ENCODE measurements at regions not wholly inside any gene's neighbourhood (a gene's known extent, or its start where the extent isn't known, plus 50 kb on each side); places are given as distances from the start of the nearest gene placed in this dataset.

- no peak for ATAC-seq (ENCODE audit: insufficient number of reproducible peaks, low FRiP score, low read depth)
- H3K9me3 ChIP-seq: no peaks in the 10 kb centered on the region
- no peak for TF ChIP-seq CTCF (IDR thresholded peaks at IDR 0.05)
Measured at GRCh38 chr11:127993281-127993680, 594.1 kb downstream of the ETS1 start.

GRCh38 chr11:127986073-127986472 lies 601.3 kb downstream of the ETS1 start:
- DNase-seq (ENCODE audit: low spot score) (no peak), ATAC-seq (ENCODE audit: insufficient number of reproducible peaks, low FRiP score, low read depth) (no peak)
- TF ChIP-seq CTCF (IDR thresholded peaks at IDR 0.05): no peak
- no peaks in the 10 kb centered on the region for H3K36me3 ChIP-seq
- no peaks in the 10 kb centered on the region for H3K4me1 ChIP-seq (ENCODE audit: control insufficient read depth in 1 of 2, low read depth in 2 of 2)
- no peaks in the 10 kb centered on the region for H3K27me3 ChIP-seq (replicated peaks; ENCODE audit: insufficient read depth)
- H3K27ac ChIP-seq: no peak overlapping the region
- no peaks in the 10 kb centered on the region for H3K9me3 ChIP-seq
- no peak overlapping the region for H3K4me3 ChIP-seq

More at GRCh38 chr11:127993281-127993680, 594.1 kb downstream of the ETS1 start:
- no peak overlapping the region for H3K4me3 ChIP-seq
- no peaks in the 10 kb centered on the region for H3K27me3 ChIP-seq (replicated peaks; ENCODE audit: insufficient read depth)
- no peak for DNase-seq (ENCODE audit: low spot score)
- peaks cover 0 to 29% of the 10 kb centered on the region in 2 donors for H3K4me1 ChIP-seq (ENCODE audit: control insufficient read depth in 1 of 2, low read depth in 2 of 2)
- no peak overlapping the region for H3K27ac ChIP-seq
- no peaks in the 10 kb centered on the region for H3K36me3 ChIP-seq

- no peak overlapping the region for H3K4me3 ChIP-seq
- H3K36me3 ChIP-seq: no peaks in the 10 kb centered on the region
- no peak for DNase-seq (ENCODE audit: low spot score)
- no peaks in the 10 kb centered on the region for H3K27me3 ChIP-seq (replicated peaks; ENCODE audit: insufficient read depth)
- TF ChIP-seq CTCF (IDR thresholded peaks at IDR 0.05): no peak
- peaks cover 4% of the 10 kb centered on the region for H3K9me3 ChIP-seq
- H3K4me1 ChIP-seq (ENCODE audit: control insufficient read depth in 1 of 2, low read depth in 2 of 2): no peaks in the 10 kb centered on the region
- no peak overlapping the region for H3K27ac ChIP-seq
- no peak for ATAC-seq (ENCODE audit: insufficient number of reproducible peaks, low FRiP score, low read depth)
Measured at GRCh38 chr11:127972816-127973215, 614.5 kb downstream of the ETS1 start.

GRCh38 chr11:127971448-127971847 lies 615.9 kb downstream of the ETS1 start:
- H3K27ac ChIP-seq: no peak overlapping the region
- no peaks in the 10 kb centered on the region for H3K27me3 ChIP-seq (replicated peaks; ENCODE audit: insufficient read depth)
- DNase-seq (ENCODE audit: low spot score): no peak
- H3K36me3 ChIP-seq: no peaks in the 10 kb centered on the region
- no peak overlapping the region for H3K4me3 ChIP-seq
- H3K9me3 ChIP-seq: peaks cover 4% of the 10 kb centered on the region
- no peak for ATAC-seq (ENCODE audit: insufficient number of reproducible peaks, low FRiP score, low read depth)
- TF ChIP-seq CTCF (IDR thresholded peaks at IDR 0.05): no peak
- H3K4me1 ChIP-seq (ENCODE audit: control insufficient read depth in 1 of 2, low read depth in 2 of 2): no peaks in the 10 kb centered on the region

GRCh38 chr11:127966821-127967220 lies 620.5 kb downstream of the ETS1 start:
- Histone ChIP-seq H3K27me3 (replicated peaks; ENCODE audit: insufficient read depth) (no peaks in the 10 kb centered on the region), H3K9me3 (no peaks in the 10 kb centered on the region), H3K4me3 (no peak overlapping the region), H3K27ac (no peak overlapping the region), H3K4me1 (ENCODE audit: control insufficient read depth in 1 of 2, low read depth in 2 of 2) (no peaks in the 10 kb centered on the region), H3K36me3 (no peaks in the 10 kb centered on the region)
- TF ChIP-seq CTCF (IDR thresholded peaks at IDR 0.05): no peak
- no peak for ATAC-seq (ENCODE audit: insufficient number of reproducible peaks, low FRiP score, low read depth)
- DNase-seq (ENCODE audit: low spot score): no peak
